Smooth muscle cell (in vitro differentiated cells): ENCODE measurements at regions not wholly inside any gene's neighbourhood (a gene's known extent, or its start where the extent isn't known, plus 50 kb on each side); places are given as distances from the start of the nearest gene placed in this dataset.

ENCODE experiments used
- DNase-seq: peaks from one replicate; lab custom pipeline; 2025; ENCODE audit not compliant: unreplicated experiment; lab: John Stamatoyannopoulos, UW
- H2AFZ ChIP-seq: fragments of 200-600 bp; sonication (generic); 2 replicates; pipeline ENCODE4 v1.6.0; 2016; ENCODE audit warnings: antibody characterized with exemption, low read depth, mild to moderate bottlenecking
- H3F3A ChIP-seq: fragments of 200-600 bp; sonication (generic); 2 replicates; pipeline ENCODE4 v1.6.0; 2017; ENCODE audit warnings: antibody characterized with exemption, low read depth
- H3K27ac ChIP-seq: fragments of 200-600 bp; sonication (generic); 2 replicates; pipeline ENCODE4 v1.5.1; 2016; ENCODE audit warnings: low read depth, mild to moderate bottlenecking
- H3K27me3 ChIP-seq: fragments of 200-600 bp; sonication (generic); 2 replicates; pipeline ENCODE4 v1.6.1; 2016; ENCODE audit warnings: low read depth, mild to moderate bottlenecking
- H3K36me3 ChIP-seq: fragments of 200-600 bp; sonication (generic); 2 replicates; pipeline ENCODE4 v1.5.1; 2016; ENCODE audit warnings: low read depth
- H3K4me1 ChIP-seq: fragments of 200-600 bp; sonication (generic); 2 replicates; pipeline ENCODE4 v1.5.1; 2016; ENCODE audit warnings: low read depth
- H3K4me2 ChIP-seq: fragments of 200-600 bp; sonication (generic); 2 replicates; pipeline ENCODE4 v1.6.0; 2016; ENCODE audit warnings: mild to moderate bottlenecking
- H3K4me3 ChIP-seq: fragments of 200-600 bp; sonication (generic); 2 replicates; pipeline ENCODE4 v1.5.1; 2016; ENCODE audit warnings: mild to moderate bottlenecking
- H3K79me2 ChIP-seq: fragments of 200-600 bp; sonication (generic); 2 replicates; pipeline ENCODE4 v1.6.0; 2016; ENCODE audit warnings: low read depth, mild to moderate bottlenecking
- H3K9ac ChIP-seq: fragments of 200-600 bp; sonication (generic); 2 replicates; pipeline ENCODE4 v1.6.0; 2016; ENCODE audit warnings: low read depth
- H3K9me3 ChIP-seq: fragments of 200-600 bp; sonication (generic); replicated peaks from 2 replicates; pipeline ENCODE4 v1.5.1; 2016; ENCODE audit warnings: low read depth
- H4K20me1 ChIP-seq: fragments of 200-600 bp; sonication (generic); 2 replicates; pipeline ENCODE4 v1.6.0; 2016; ENCODE audit warnings: low read depth
- CTCF ChIP-seq: fragments of 200-600 bp; sonication (generic); IDR thresholded peaks from 2 replicates; pipeline ENCODE4 v1.5.1; 2017; ENCODE audit warnings: borderline replicate concordance, mild to moderate bottlenecking, antibody characterized with exemption; ENCODE audit not compliant: insufficient read depth, poor library complexity, severe bottlenecking
- WGBS: methylation state at CpG from one replicate; pipeline ENCODE4 v1.1.7; 2016; ENCODE audit warnings: low lambda C conversion rate; 5-methylcytosine and 5-hydroxymethylcytosine counted together

DNA sequence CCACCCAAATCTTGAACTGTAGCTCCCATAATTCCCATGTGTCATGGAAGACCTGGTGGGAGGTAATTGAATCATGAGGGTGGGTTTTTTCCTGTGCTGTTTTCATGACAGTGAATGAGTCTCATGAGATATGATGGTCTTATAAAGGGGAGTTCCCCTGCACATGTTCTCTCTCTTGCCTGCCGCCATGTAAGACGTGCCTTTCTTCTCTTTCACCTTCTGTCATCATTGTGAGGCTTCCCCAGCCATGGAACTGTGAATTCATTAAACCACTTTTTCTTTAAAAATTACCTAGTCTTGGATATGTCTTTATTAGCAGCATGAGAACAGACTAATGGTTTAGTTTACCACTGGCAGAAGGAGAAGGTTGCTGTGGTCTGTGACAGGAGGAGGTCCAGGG, 111.5 kb upstream of the RAB18 start:
- H3K9ac ChIP-seq: no peak overlapping the region
- H3K27ac ChIP-seq: no peak overlapping the region
- no peak for TF ChIP-seq CTCF
- H3K4me3 ChIP-seq: no peak overlapping the region
- no peak overlapping the region for H3K4me2 ChIP-seq
- H3K36me3 ChIP-seq: no peaks in the 10 kb centered on the region
- H3K4me1 ChIP-seq: no peaks in the 10 kb centered on the region
- no peaks in the 10 kb centered on the region for H4K20me1 ChIP-seq
- no peaks in the 10 kb centered on the region for H3K9me3 ChIP-seq
- no peaks in the 10 kb centered on the region for H3K79me2 ChIP-seq
- no peak overlapping the region for H2AFZ ChIP-seq
- H3K27me3 ChIP-seq: no peaks in the 10 kb centered on the region
- WGBS: 92% methylated on average over 2 of the region's 2 CpGs
- DNase-seq: no peak
- no peaks in the 10 kb centered on the region for H3F3A ChIP-seq

GRCh38 chr10:27391916-27392315, 112.2 kb upstream of the RAB18 start:
- H3K36me3 ChIP-seq: no peaks in the 10 kb centered on the region
- H3K4me1 ChIP-seq: no peaks in the 10 kb centered on the region
- H3K27ac ChIP-seq: no peak overlapping the region
- no peak for TF ChIP-seq CTCF
- H2AFZ ChIP-seq: no peak overlapping the region
- no peak overlapping the region for H3K4me3 ChIP-seq
- H3K27me3 ChIP-seq: no peaks in the 10 kb centered on the region
- no peaks in the 10 kb centered on the region for H3K9me3 ChIP-seq
- no peaks in the 10 kb centered on the region for H3F3A ChIP-seq
- 86% methylated on average over 2 of the region's 2 CpGs for WGBS
- no peaks in the 10 kb centered on the region for H4K20me1 ChIP-seq
- no peak overlapping the region for H3K4me2 ChIP-seq
- no peak for DNase-seq
- H3K79me2 ChIP-seq: no peaks in the 10 kb centered on the region
- H3K9ac ChIP-seq: no peak overlapping the region

DNA sequence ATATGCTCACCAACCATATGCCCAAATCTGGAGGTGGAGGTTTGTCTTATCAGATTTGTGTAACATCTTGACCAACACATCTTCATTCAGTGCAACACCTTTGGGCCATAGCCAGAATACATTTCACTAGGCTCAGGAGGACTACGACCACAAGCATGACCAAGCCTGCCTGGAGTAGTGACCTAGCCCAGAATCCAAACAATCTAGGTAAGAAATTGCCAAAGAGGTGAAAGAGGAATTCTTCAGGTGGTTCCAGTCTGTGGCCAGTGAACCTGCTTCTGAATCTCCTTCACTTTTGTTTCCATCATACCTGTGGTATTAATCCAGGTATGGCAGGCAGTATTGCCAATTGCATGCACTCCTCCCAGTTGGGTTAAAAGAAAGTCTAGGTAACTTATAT, 112.8 kb upstream of the RAB18 start:
- no peaks in the 10 kb centered on the region for H3F3A ChIP-seq
- 94% methylated on average over 1 of the region's 1 CpG for WGBS
- no peaks in the 10 kb centered on the region for H3K9me3 ChIP-seq
- H3K4me2 ChIP-seq: no peak overlapping the region
- no peaks in the 10 kb centered on the region for H3K27me3 ChIP-seq
- H4K20me1 ChIP-seq: no peaks in the 10 kb centered on the region
- H3K9ac ChIP-seq: no peak overlapping the region
- H2AFZ ChIP-seq: no peak overlapping the region
- H3K36me3 ChIP-seq: no peaks in the 10 kb centered on the region
- TF ChIP-seq CTCF: no peak
- no peak overlapping the region for H3K4me3 ChIP-seq
- DNase-seq: no peak
- H3K4me1 ChIP-seq: no peaks in the 10 kb centered on the region
- H3K27ac ChIP-seq: no peak overlapping the region
- H3K79me2 ChIP-seq: no peaks in the 10 kb centered on the region

DNA sequence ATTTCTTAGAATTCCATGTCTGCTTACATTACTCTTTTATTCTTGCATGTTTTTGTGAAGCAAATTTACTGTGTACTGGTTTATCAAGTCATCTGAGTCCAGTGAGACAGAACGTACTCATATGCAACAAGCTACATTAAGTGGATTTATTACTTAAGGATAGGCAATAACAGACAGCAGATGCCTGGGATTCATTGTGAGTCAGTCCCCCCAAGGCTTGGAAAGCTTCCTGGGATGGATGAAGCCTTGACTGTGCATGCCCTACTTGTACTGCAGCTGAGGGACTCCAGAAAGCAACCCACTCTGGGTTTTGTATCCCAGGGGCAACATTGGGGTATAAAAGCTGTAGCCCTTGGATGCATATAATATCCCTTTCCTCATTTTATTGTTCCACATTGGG, 113.4 kb upstream of the RAB18 start:
- no peaks in the 10 kb centered on the region for H3K27me3 ChIP-seq
- H3K4me3 ChIP-seq: no peak overlapping the region
- no peak overlapping the region for H3K4me2 ChIP-seq
- no peaks in the 10 kb centered on the region for H4K20me1 ChIP-seq
- H2AFZ ChIP-seq: no peak overlapping the region
- DNase-seq: no peak
- no peaks in the 10 kb centered on the region for H3K79me2 ChIP-seq
- no peaks in the 10 kb centered on the region for H3K36me3 ChIP-seq
- no peaks in the 10 kb centered on the region for H3K4me1 ChIP-seq
- WGBS: 46% methylated on average over 1 of the region's 1 CpG
- no peaks in the 10 kb centered on the region for H3F3A ChIP-seq
- no peaks in the 10 kb centered on the region for H3K9me3 ChIP-seq
- H3K9ac ChIP-seq: no peak overlapping the region
- TF ChIP-seq CTCF: no peak
- no peak overlapping the region for H3K27ac ChIP-seq
